ENCODE measurements at regions not wholly inside any gene's neighbourhood (a gene's known extent, or its start where the extent isn't known, plus 50 kb on each side); places are given as distances from the start of the nearest gene placed in this dataset.

- TF ChIP-seq CTCF (conservative IDR thresholded peaks at IDR 0.05 in 1 of 2, IDR thresholded peaks at IDR 0.05 in 1 of 2; ENCODE audit: extremely low read depth in 1 of 2, insufficient read depth in 1 of 2, low read depth in 1 of 2, low read length in 2 of 2) (no peak), EZH2 (IDR thresholded peaks at IDR 0.05; ENCODE audit: borderline replicate concordance, low read length) (no peak)
Measured at GRCh38 chr21:18170829-18171228, 73.8 kb upstream of the CHODL start.

Data from mammary epithelial cell (primary cell).